ENCODE measurements at regions not wholly inside any gene's neighbourhood (a gene's known extent, or its start where the extent isn't known, plus 50 kb on each side); places are given as distances from the start of the nearest gene placed in this dataset.

- TF ChIP-seq CTCF (conservative IDR thresholded peaks at IDR 0.05; ENCODE audit: low read depth in 2 of 2) (no peak), EZH2 (IDR thresholded peaks at IDR 0.05; ENCODE audit: low read depth, unreplicated experiment) (no peak), POLR2AphosphoS5 (IDR thresholded peaks at IDR 0.05; ENCODE audit: low read depth) (no peak), EZH2phosphoT487 (IDR thresholded peaks at IDR 0.05; ENCODE audit: unreplicated experiment) (no peak), ZNF331 (CRISPR knock-in tag; IDR thresholded peaks at IDR 0.05; ENCODE audit: low read depth) (no peak), ETS1 (IDR thresholded peaks at IDR 0.05) (no peak), REST (IDR thresholded peaks at IDR 0.05; ENCODE audit: unreplicated experiment) (no peak), JUNB (IDR thresholded peaks at IDR 0.05; ENCODE audit: unreplicated experiment) (no peak)
Measured at GRCh38 chr16:51271156-51271701, 120.2 kb upstream of the SALL1 start.
